ENCODE measurements at regions not wholly inside any gene's neighbourhood (a gene's known extent, or its start where the extent isn't known, plus 50 kb on each side); places are given as distances from the start of the nearest gene placed in this dataset.
"Not testable (repeated sequence)": the region's sequence is repeated elsewhere in the genome, so short reads cannot be mapped to it uniquely, and the experiment has no call there.

GRCh38 chr18:28735731-28736130 lies 558.8 kb upstream of the CDH2 start:
- peak in 1 of 2 donors; percentile 36 for DNase-seq (ENCODE audit: low read depth in 2 of 2)

GRCh38 chr18:28729321-28729720 lies 552.4 kb upstream of the CDH2 start:
- DNase-seq (ENCODE audit: low read depth in 2 of 2) = no peak

GRCh38 chr18:28728891-28729290 lies 552.0 kb upstream of the CDH2 start:
- no peak for DNase-seq (ENCODE audit: low read depth in 2 of 2)

GRCh38 chr18:28727189-28727588 lies 550.3 kb upstream of the CDH2 start:
- DNase-seq (ENCODE audit: low read depth in 2 of 2) = not testable (repeated sequence)

GRCh38 chr18:28725876-28726275 lies 548.9 kb upstream of the CDH2 start:
- no peak for DNase-seq (ENCODE audit: low read depth in 2 of 2)

GRCh38 chr18:28723506-28723905 lies 546.6 kb upstream of the CDH2 start:
- DNase-seq (ENCODE audit: low read depth in 2 of 2) = no peak

- DNase-seq (ENCODE audit: low read depth in 2 of 2) = no peak
Observed at GRCh38 chr18:28718696-28719095, 541.8 kb upstream of the CDH2 start.

- no peak for DNase-seq (ENCODE audit: low read depth in 2 of 2)
Observed at GRCh38 chr18:28716338-28716737, 539.4 kb upstream of the CDH2 start.

GRCh38 chr18:28715206-28715605 lies 538.3 kb upstream of the CDH2 start:
- no peak for DNase-seq (ENCODE audit: low read depth in 2 of 2)

- DNase-seq (ENCODE audit: low read depth in 2 of 2) = no peak
Observed at GRCh38 chr18:28714498-28714897, 537.6 kb upstream of the CDH2 start.

GRCh38 chr18:28712796-28713425 lies 536.0 kb upstream of the CDH2 start:
- DNase-seq (ENCODE audit: low read depth in 2 of 2) = no peak

- DNase-seq (ENCODE audit: low read depth in 2 of 2) = no peak
Observed at GRCh38 chr18:28712172-28712571, 535.2 kb upstream of the CDH2 start.

- DNase-seq (ENCODE audit: low read depth in 2 of 2) = no peak
Observed at GRCh38 chr18:28711096-28711495, 534.2 kb upstream of the CDH2 start.

- no peak for DNase-seq (ENCODE audit: low read depth in 2 of 2)
Observed at GRCh38 chr18:28707006-28707405, 530.1 kb upstream of the CDH2 start.

GRCh38 chr18:28706397-28706796 lies 529.5 kb upstream of the CDH2 start:
- no peak for DNase-seq (ENCODE audit: low read depth in 2 of 2)

GRCh38 chr18:28705482-28705881 lies 528.6 kb upstream of the CDH2 start:
- no peak for DNase-seq (ENCODE audit: low read depth in 2 of 2)

- no peak for DNase-seq (ENCODE audit: low read depth in 2 of 2)
Observed at GRCh38 chr18:28692337-28692736, 515.4 kb upstream of the CDH2 start.

- DNase-seq (ENCODE audit: low read depth in 2 of 2) = no peak
Observed at GRCh38 chr18:28691496-28691840, 514.5 kb upstream of the CDH2 start.

- no peak for DNase-seq (ENCODE audit: low read depth in 2 of 2)
Observed at GRCh38 chr18:28690836-28691495, 514.0 kb upstream of the CDH2 start.

- DNase-seq (ENCODE audit: low read depth in 2 of 2) = no peak
Observed at GRCh38 chr18:28690100-28690499, 513.2 kb upstream of the CDH2 start.

GRCh38 chr18:28689588-28689987 lies 512.7 kb upstream of the CDH2 start:
- DNase-seq (ENCODE audit: low read depth in 2 of 2) = no peak

GRCh38 chr18:28684746-28685355 lies 507.9 kb upstream of the CDH2 start:
- DNase-seq (ENCODE audit: low read depth in 2 of 2) = no peak

GRCh38 chr18:28682912-28683311 lies 506.0 kb upstream of the CDH2 start:
- no peak for DNase-seq (ENCODE audit: low read depth in 2 of 2)

All from dermis microvascular lymphatic vessel endothelial cell (primary cell).